ENCODE measurements at regions not wholly inside any gene's neighbourhood (a gene's known extent, or its start where the extent isn't known, plus 50 kb on each side); places are given as distances from the start of the nearest gene placed in this dataset.

- Histone ChIP-seq H3K4me1 (ENCODE audit: control insufficient read depth, insufficient read depth, low read length) (peaks cover 40% of the 10 kb centered on the region), H3K36me3 (ENCODE audit: control insufficient read depth, insufficient read depth, low read length) (no peaks in the 10 kb centered on the region), H3K9me3 (ENCODE audit: control insufficient read depth, insufficient read depth, low read depth, low read length) (no peaks in the 10 kb centered on the region), H3K27ac (ENCODE audit: low read depth, low read length) (no peak overlapping the region), H3K4me3 (ENCODE audit: low read depth, low read length) (0 out of 2 replicates have a peak overlapping the region, but pooled peaks have one; percentile 73), H3K9ac (ENCODE audit: low read length) (no peak overlapping the region), H3K27me3 (ENCODE audit: control insufficient read depth, insufficient read depth, low read length) (peaks cover 47% of the 10 kb centered on the region)
Observed at GRCh38 chr14:73788317-73788598, 63.4 kb upstream of the PTGR2 start.

GRCh38 chr14:73787486-73788316 lies 63.9 kb upstream of the PTGR2 start:
- peak overlapping the region; percentile 73 for H3K4me3 ChIP-seq (ENCODE audit: low read depth, low read length)

GRCh38 chr14:73786636-73787485 lies 64.8 kb upstream of the PTGR2 start:
- Histone ChIP-seq H3K4me3 (ENCODE audit: low read depth, low read length) (peak overlapping the region; percentile 73), H3K9ac (ENCODE audit: low read length) (peak overlapping the region; percentile 79), H3K9me3 (ENCODE audit: control insufficient read depth, insufficient read depth, low read depth, low read length) (no peaks in the 10 kb centered on the region), H3K27ac (ENCODE audit: low read depth, low read length) (peak overlapping the region; percentile 35; the same call in 1 of the 2 replicates), H3K4me1 (ENCODE audit: control insufficient read depth, insufficient read depth, low read length) (peaks cover 41% of the 10 kb centered on the region), H3K27me3 (ENCODE audit: control insufficient read depth, insufficient read depth, low read length) (peaks cover 54% of the 10 kb centered on the region), H3K36me3 (ENCODE audit: control insufficient read depth, insufficient read depth, low read length) (no peaks in the 10 kb centered on the region)

More at GRCh38 chr14:73787486-73788316, 63.9 kb upstream of the PTGR2 start:
- peak overlapping the region; percentile 79 for H3K9ac ChIP-seq (ENCODE audit: low read length)
- H3K9me3 ChIP-seq (ENCODE audit: control insufficient read depth, insufficient read depth, low read depth, low read length), result no peaks in the 10 kb centered on the region
- H3K36me3 ChIP-seq (ENCODE audit: control insufficient read depth, insufficient read depth, low read length), result no peaks in the 10 kb centered on the region
- H3K4me1 ChIP-seq (ENCODE audit: control insufficient read depth, insufficient read depth, low read length), result peaks cover 44% of the 10 kb centered on the region
- peak overlapping the region; percentile 35; the same call in 1 of the 2 replicates for H3K27ac ChIP-seq (ENCODE audit: low read depth, low read length)
- peaks cover 49% of the 10 kb centered on the region for H3K27me3 ChIP-seq (ENCODE audit: control insufficient read depth, insufficient read depth, low read length)

GRCh38 chr14:73785834-73786635 lies 65.6 kb upstream of the PTGR2 start:
- Histone ChIP-seq H3K4me3 (ENCODE audit: low read depth, low read length) (peak overlapping the region; percentile 73), H3K36me3 (ENCODE audit: control insufficient read depth, insufficient read depth, low read length) (no peaks in the 10 kb centered on the region), H3K27me3 (ENCODE audit: control insufficient read depth, insufficient read depth, low read length) (peaks cover 54% of the 10 kb centered on the region), H3K27ac (ENCODE audit: low read depth, low read length) (no peak overlapping the region), H3K9ac (ENCODE audit: low read length) (peak overlapping the region; percentile 79), H3K4me1 (ENCODE audit: control insufficient read depth, insufficient read depth, low read length) (peaks cover 41% of the 10 kb centered on the region), H3K9me3 (ENCODE audit: control insufficient read depth, insufficient read depth, low read depth, low read length) (no peaks in the 10 kb centered on the region)

GRCh38 chr14:73785336-73785833 lies 66.2 kb upstream of the PTGR2 start:
- Histone ChIP-seq H3K4me1 (ENCODE audit: control insufficient read depth, insufficient read depth, low read length) (peaks cover 41% of the 10 kb centered on the region), H3K4me3 (ENCODE audit: low read depth, low read length) (peak overlapping the region; percentile 73), H3K9me3 (ENCODE audit: control insufficient read depth, insufficient read depth, low read depth, low read length) (no peaks in the 10 kb centered on the region), H3K27me3 (ENCODE audit: control insufficient read depth, insufficient read depth, low read length) (peaks cover 54% of the 10 kb centered on the region), H3K9ac (ENCODE audit: low read length) (peak overlapping the region; percentile 79), H3K36me3 (ENCODE audit: control insufficient read depth, insufficient read depth, low read length) (no peaks in the 10 kb centered on the region), H3K27ac (ENCODE audit: low read depth, low read length) (no peak overlapping the region)

GRCh38 chr14:73784988-73785313 lies 66.7 kb upstream of the PTGR2 start:
- Histone ChIP-seq H3K27ac (ENCODE audit: low read depth, low read length) (no peak overlapping the region), H3K36me3 (ENCODE audit: control insufficient read depth, insufficient read depth, low read length) (no peaks in the 10 kb centered on the region), H3K27me3 (ENCODE audit: control insufficient read depth, insufficient read depth, low read length) (peaks cover 54% of the 10 kb centered on the region), H3K4me3 (ENCODE audit: low read depth, low read length) (peak overlapping the region; percentile 73; the same call in 1 of the 2 replicates), H3K9me3 (ENCODE audit: control insufficient read depth, insufficient read depth, low read depth, low read length) (no peaks in the 10 kb centered on the region), H3K9ac (ENCODE audit: low read length) (no peak overlapping the region), H3K4me1 (ENCODE audit: control insufficient read depth, insufficient read depth, low read length) (peaks cover 41% of the 10 kb centered on the region)

- Histone ChIP-seq H3K27ac (ENCODE audit: low read depth, low read length) (no peak overlapping the region), H3K9ac (ENCODE audit: low read length) (no peak overlapping the region), H3K36me3 (ENCODE audit: control insufficient read depth, insufficient read depth, low read length) (no peaks in the 10 kb centered on the region), H3K4me3 (ENCODE audit: low read depth, low read length) (no peak overlapping the region), H3K9me3 (ENCODE audit: control insufficient read depth, insufficient read depth, low read depth, low read length) (no peaks in the 10 kb centered on the region), H3K4me1 (ENCODE audit: control insufficient read depth, insufficient read depth, low read length) (peaks cover 41% of the 10 kb centered on the region), H3K27me3 (ENCODE audit: control insufficient read depth, insufficient read depth, low read length) (peaks cover 52% of the 10 kb centered on the region)
Observed at GRCh38 chr14:73784181-73784987, 67.2 kb upstream of the PTGR2 start.

- Histone ChIP-seq H3K9me3 (ENCODE audit: control insufficient read depth, insufficient read depth, low read depth, low read length) (no peaks in the 10 kb centered on the region), H3K27ac (ENCODE audit: low read depth, low read length) (no peak overlapping the region), H3K4me1 (ENCODE audit: control insufficient read depth, insufficient read depth, low read length) (peaks cover 41% of the 10 kb centered on the region), H3K27me3 (ENCODE audit: control insufficient read depth, insufficient read depth, low read length) (peaks cover 41% of the 10 kb centered on the region), H3K36me3 (ENCODE audit: control insufficient read depth, insufficient read depth, low read length) (no peaks in the 10 kb centered on the region), H3K9ac (ENCODE audit: low read length) (no peak overlapping the region), H3K4me3 (ENCODE audit: low read depth, low read length) (no peak overlapping the region)
Observed at GRCh38 chr14:73783107-73783727, 68.4 kb upstream of the PTGR2 start.

- Histone ChIP-seq H3K9ac (ENCODE audit: low read length) (no peak overlapping the region), H3K27ac (ENCODE audit: low read depth, low read length) (no peak overlapping the region), H3K36me3 (ENCODE audit: control insufficient read depth, insufficient read depth, low read length) (no peaks in the 10 kb centered on the region), H3K4me3 (ENCODE audit: low read depth, low read length) (no peak overlapping the region), H3K4me1 (ENCODE audit: control insufficient read depth, insufficient read depth, low read length) (peaks cover 37% of the 10 kb centered on the region), H3K27me3 (ENCODE audit: control insufficient read depth, insufficient read depth, low read length) (peaks cover 35% of the 10 kb centered on the region), H3K9me3 (ENCODE audit: control insufficient read depth, insufficient read depth, low read depth, low read length) (no peaks in the 10 kb centered on the region)
Observed at GRCh38 chr14:73782623-73783022, 68.4 kb upstream of the PNMA1 start.

- Histone ChIP-seq H3K9me3 (ENCODE audit: control insufficient read depth, insufficient read depth, low read depth, low read length) (no peaks in the 10 kb centered on the region), H3K27ac (ENCODE audit: low read depth, low read length) (no peak overlapping the region), H3K9ac (ENCODE audit: low read length) (no peak overlapping the region), H3K27me3 (ENCODE audit: control insufficient read depth, insufficient read depth, low read length) (peaks cover 26% of the 10 kb centered on the region; the same call in 1 of the 2 replicates), H3K36me3 (ENCODE audit: control insufficient read depth, insufficient read depth, low read length) (no peaks in the 10 kb centered on the region), H3K4me1 (ENCODE audit: control insufficient read depth, insufficient read depth, low read length) (peaks cover 38% of the 10 kb centered on the region), H3K4me3 (ENCODE audit: low read depth, low read length) (no peak overlapping the region)
Observed at GRCh38 chr14:73780896-73781295, 66.7 kb upstream of the PNMA1 start.

Measured in HUES6 (cell line).